ENCODE measurements at regions not wholly inside any gene's neighbourhood (a gene's known extent, or its start where the extent isn't known, plus 50 kb on each side); places are given as distances from the start of the nearest gene placed in this dataset.

DNA sequence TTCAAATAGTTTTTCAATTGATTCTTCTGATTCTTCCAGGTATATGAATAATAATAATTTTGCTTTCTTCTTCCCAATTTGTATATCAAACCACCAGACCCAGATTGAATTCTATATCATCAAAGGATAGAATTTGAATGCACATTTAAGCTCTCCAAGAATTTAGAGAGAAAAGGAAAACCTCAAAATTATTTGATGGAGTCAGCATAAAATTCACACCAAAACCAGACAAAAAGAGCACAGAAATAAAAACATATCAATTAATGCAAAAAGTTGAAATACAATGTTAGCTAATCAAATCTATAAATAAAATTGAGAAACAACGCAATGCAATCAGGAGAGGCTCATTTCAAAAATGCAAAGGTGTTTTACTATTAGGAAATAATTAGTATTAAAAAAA lies 248.0 kb upstream of the HS6ST1 start:
- DNase-seq (ENCODE audit: low spot score), result no peak

DNA sequence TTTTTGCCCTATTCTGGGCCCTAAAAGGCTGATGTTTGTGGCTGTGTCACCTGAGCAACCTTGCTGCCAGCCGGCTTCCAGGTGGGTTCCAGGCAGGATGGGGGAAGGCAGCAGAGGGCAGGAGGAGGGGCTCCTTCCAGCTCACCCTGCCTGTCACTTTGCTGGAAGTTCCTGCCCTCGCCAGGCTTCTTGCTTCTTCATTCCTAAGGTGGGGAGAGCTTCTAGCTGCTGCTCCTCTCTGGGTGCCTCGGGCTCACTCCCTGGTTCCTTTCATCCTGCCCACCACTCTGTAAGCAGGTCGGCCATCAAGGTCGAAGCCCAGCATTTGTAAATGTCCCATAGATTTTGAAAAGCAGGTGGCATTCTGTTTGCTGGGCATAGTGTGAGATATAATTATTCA lies 249.4 kb upstream of the HS6ST1 start:
- no peak for DNase-seq (ENCODE audit: low spot score)

- DNase-seq (ENCODE audit: low spot score), result no peak
Measured at GRCh38 chr2:128573116-128573515, 254.4 kb upstream of the HS6ST1 start.

GRCh38 chr2:128573531-128573930 lies 254.9 kb upstream of the HS6ST1 start:
- no peak for DNase-seq (ENCODE audit: low spot score)

- DNase-seq (ENCODE audit: low spot score), result no peak
Measured at GRCh38 chr2:128577141-128577930, 258.7 kb upstream of the HS6ST1 start.

- no peak for DNase-seq (ENCODE audit: low spot score)
Measured at GRCh38 chr2:128578406-128579390, 260.0 kb upstream of the HS6ST1 start.

DNA sequence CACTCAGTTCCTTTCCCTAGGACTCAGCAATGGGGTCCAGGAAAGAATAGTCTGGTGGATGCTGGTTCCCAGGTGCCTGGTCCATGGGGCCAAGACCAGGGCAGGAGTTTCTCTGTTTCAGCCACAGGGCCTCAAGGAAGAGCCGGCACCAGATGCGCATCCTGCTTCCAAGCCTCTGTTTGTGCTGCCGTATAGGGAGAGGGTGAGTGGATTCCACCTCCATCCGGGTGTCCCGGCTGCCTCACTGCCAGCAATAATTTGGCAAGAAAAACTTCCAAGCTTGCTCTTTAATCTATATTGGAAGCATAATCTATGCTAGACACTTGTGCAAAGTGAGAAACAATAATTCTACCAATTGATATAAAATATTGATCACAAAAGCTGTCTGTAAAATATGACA lies 261.2 kb upstream of the HS6ST1 start:
- DNase-seq (ENCODE audit: low spot score), result no peak

DNA sequence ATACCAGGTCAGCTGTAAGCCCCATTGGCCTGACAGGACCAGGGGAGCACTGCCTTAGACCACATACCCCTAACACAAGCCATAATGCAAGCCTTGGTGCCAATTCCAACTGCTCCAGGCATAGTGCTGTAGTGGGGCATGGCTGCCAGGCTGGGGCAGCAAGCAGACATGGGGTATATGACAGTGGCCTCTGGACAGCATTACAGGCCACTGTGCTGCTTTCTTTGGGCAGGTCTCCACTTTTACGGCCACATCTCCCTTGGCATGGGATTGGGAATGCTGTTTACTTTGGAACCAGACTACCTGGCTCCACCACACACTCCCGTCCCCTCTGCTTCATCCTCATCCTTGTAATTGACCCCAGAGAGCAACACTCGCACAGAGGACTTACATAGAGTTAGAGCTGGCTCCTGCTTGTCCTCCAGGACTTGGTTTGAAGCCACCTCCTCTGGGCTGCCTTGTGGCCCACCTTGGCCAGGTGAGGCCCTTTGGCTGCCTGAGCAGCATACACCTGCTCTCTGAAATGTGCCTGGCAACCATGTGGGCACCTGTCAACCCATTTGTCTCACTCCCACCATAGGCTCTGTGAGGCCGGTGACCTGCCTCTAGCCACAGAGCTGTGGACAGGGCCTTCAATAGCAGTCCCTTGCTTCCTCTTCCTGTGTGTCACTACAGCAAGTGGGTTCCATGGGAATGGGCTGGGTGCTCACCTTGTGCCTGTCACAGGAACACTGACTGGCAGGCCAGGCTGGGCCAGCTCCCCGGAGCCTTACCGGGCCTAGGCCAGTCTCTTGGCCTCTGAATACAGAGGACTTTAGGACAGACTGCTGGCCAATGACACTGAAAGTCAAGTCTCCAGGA lies 262.6 kb upstream of the HS6ST1 start:
- no peak for DNase-seq (ENCODE audit: low spot score)

- DNase-seq (ENCODE audit: low spot score), result no peak
Measured at GRCh38 chr2:128581849-128582244, 263.2 kb upstream of the HS6ST1 start.

- no peak for DNase-seq (ENCODE audit: low spot score)
Measured at GRCh38 chr2:128584296-128584890, 265.7 kb upstream of the HS6ST1 start.

GRCh38 chr2:128585706-128586105 lies 267.0 kb upstream of the HS6ST1 start:
- DNase-seq (ENCODE audit: low spot score), result no peak

DNA sequence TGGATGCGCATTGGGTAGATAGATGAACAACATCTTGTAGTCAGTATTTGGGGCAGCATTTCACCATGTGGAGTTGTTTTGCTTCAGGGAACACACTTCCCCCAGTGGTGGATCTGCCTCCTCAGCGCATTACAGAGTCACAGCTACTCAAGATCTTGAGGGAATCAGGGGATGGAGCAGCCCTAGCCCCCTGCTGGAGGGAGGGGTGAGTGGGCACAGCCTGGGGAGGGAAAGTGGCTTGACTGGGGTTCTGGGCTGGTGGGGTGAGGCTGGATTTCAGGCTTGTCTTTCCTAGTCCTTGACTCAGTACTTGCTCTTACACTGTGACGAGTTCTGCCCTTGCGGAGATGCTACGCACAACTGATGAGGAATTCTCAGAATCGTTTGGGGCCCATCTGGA lies 271.0 kb upstream of the HS6ST1 start:
- no peak for DNase-seq (ENCODE audit: low spot score)

- no peak for DNase-seq (ENCODE audit: low spot score)
Measured at GRCh38 chr2:128590309-128591021, 271.8 kb upstream of the HS6ST1 start.

DNA sequence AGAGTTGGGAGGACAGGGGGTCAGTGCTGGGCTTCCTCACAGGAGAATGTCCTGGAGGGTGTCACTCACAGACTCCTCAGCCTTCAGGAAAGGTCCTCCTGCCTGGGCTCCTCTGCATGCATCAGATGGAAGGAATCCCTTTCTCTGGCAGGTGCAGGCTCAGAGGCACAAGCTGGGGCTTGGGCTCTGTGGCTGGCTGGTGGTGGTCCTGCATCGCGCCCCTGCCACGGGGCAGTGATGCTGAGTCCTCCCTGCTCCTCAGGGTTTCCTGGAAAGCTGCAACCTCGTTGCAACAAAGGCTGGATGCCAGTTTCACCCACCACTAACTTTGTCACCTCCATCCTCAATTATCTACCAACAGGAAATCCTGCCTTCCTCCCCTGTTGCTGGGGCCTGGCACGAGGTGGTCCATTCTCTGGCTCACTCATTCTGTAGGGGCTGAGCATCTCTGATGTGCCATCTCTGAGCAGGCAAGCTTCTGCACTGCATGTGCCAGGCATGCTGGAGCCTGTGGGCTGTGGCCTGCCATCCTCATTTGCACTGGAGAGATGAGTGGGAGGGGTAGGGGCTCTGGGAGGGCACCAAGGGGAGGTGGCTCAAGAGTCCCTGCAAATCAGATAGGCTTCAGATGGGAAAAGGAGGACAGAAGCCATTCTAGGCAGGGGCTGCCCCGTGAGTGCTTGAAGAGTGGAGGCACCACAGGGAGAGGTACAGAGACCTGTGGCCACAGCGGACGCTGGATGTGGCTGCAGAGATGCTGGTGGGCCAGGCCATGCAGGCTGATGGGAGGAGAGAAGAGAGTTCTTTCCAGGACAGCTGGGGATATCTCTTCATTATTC lies 272.6 kb upstream of the HS6ST1 start:
- DNase-seq (ENCODE audit: low spot score), result no peak

DNA sequence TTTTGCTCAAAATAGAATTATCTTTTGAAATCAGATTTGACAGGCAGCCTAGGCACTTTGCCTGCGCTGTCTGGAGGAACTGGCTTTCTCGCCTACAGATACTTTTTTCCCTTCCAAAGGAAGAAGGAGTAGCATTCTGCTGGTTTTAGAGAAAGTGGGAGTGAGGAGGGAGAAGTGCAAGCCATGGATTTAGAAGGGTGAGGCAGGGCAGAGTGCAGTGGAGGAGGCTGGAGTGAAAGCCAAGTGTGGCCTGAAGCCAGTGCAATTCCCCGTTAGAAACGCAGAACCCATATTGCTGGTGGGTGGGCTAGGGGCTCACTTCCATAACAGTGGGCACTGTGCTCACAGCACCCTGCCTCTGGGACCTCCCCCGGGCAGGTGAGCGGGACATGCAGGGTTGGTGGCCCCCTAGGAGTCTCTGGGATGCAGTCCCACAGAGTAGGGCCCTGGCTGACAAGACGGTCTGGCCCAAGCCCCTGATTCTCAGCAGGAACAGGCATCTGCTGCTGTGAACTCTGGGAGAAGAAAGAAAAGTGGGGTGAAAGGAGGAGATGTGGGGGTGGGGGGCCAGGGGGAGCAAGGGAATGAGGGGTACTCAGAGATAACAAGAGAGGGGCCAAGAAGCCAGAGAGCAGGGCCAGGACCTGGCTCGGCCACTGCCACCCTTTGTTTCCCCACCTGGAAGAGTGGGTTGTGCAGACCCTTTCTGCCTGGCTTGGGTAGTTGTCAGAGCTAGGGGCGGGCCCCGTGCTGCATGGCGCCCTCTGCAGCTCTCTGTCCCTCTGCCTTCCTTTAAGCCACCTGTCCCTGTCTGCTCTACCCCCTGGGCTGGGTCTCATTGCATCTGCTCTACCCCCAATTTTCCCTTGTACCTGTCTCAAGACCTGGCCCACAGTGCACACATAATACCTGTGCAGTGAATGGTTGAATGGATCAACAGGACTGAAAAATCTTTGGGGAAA lies 273.5 kb upstream of the HS6ST1 start:
- DNase-seq (ENCODE audit: low spot score), result no peak

GRCh38 chr2:128593518-128593878 lies 274.8 kb upstream of the HS6ST1 start:
- no peak for DNase-seq (ENCODE audit: low spot score)

DNA sequence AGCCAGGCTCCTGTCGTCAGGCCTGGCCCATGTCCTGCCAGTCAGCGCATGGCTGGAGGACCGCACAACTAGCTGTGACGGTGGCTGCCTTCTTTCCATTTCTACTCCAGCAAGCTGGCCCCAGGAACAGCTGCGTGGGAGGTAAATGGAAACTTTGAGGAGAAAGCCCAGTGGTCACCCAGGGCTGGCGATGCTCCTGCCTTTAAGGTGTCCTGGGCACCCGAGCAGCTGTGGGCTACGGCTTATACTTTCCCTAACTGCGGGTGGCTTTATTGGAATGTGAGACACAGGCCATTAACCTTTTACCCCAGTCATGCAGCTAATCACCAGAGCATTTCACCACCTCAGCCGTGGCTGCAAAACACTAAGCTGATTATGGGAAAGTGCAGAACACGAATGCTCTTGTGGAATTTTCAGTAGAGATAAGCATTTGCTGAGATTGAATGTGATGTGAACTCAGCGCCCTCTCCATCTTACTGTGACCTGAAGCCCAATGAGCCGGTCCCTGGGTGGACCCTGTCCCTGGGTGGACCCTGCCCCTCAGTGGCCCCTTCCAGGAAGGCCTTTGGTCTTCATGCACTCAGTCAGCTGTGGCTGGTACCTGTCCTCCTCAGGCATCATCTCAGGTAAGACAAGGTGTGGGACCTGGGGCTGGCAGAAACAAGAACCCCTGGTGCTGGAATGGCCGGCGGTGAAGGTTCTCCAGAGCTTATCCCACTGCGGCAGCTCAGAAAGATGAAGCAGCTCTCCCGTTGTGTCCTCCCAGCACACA lies 275.4 kb upstream of the HS6ST1 start:
- DNase-seq (ENCODE audit: low spot score), result no peak

- DNase-seq (ENCODE audit: low spot score), result no peak
Measured at GRCh38 chr2:128594651-128594910, 275.9 kb upstream of the HS6ST1 start.
